GM10248 (cell line): ENCODE measurements at regions not wholly inside any gene's neighbourhood (a gene's known extent, or its start where the extent isn't known, plus 50 kb on each side); places are given as distances from the start of the nearest gene placed in this dataset.

Source experiments
- CTCF ChIA-PET: fragments of 300-600 bp; sonication (Branson Sonifier 250); formaldehyde crosslinking; extraction: SDS; loops from one replicate; lab custom pipeline; 2021; ENCODE audit warnings: antibody characterized with exemption; lab: Yijun Ruan, JAX
- POLR2A ChIA-PET: fragments of 350-650 bp; sonication (Branson Sonifier 250); formaldehyde crosslinking; extraction: SDS; loops from one replicate; lab custom pipeline; 2020; ENCODE audit warnings: antibody characterized with exemption; lab: Yijun Ruan, JAX
- DNase-seq: peaks from one replicate; pipeline ENCODE4 v3.0.0; 2012; ENCODE audit errors: extremely low spot score
- TF ChIP-seq, protein P1 (sequence below): IDR thresholded peaks from 2 replicates; pipeline ENCODE4 v1.5.1; 2012; ENCODE audit warnings: mild to moderate bottlenecking, low read depth; ENCODE audit errors: extremely low read depth, missing control alignments, control extremely low read depth

- TF ChIP-seq, protein P1, sequence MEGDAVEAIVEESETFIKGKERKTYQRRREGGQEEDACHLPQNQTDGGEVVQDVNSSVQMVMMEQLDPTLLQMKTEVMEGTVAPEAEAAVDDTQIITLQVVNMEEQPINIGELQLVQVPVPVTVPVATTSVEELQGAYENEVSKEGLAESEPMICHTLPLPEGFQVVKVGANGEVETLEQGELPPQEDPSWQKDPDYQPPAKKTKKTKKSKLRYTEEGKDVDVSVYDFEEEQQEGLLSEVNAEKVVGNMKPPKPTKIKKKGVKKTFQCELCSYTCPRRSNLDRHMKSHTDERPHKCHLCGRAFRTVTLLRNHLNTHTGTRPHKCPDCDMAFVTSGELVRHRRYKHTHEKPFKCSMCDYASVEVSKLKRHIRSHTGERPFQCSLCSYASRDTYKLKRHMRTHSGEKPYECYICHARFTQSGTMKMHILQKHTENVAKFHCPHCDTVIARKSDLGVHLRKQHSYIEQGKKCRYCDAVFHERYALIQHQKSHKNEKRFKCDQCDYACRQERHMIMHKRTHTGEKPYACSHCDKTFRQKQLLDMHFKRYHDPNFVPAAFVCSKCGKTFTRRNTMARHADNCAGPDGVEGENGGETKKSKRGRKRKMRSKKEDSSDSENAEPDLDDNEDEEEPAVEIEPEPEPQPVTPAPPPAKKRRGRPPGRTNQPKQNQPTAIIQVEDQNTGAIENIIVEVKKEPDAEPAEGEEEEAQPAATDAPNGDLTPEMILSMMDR: no peak
- ChIA-PET CTCF (interaction anchor here (1.2 kb wide), 1 partner anchor 19 kb away, joined by 4 read pairs; no protein-coding TSS in a partner anchor), POLR2A (no interaction called here)
- DNase-seq: no peak
Observed at GRCh38 chr5:144873076-144873475, 702.4 kb downstream of the KCTD16 start.

- POLR2A ChIA-PET: no interaction called here
- CTCF ChIA-PET: no interaction called here
- DNase-seq: no peak
- TF ChIP-seq, protein P1: no peak
Observed at GRCh38 chr5:144864118-144864517, 693.4 kb downstream of the KCTD16 start.

- DNase-seq: no peak
- POLR2A ChIA-PET: no interaction called here
- TF ChIP-seq, protein P1: no peak
- CTCF ChIA-PET: no interaction called here
Observed at GRCh38 chr5:144857454-144857853, 686.8 kb downstream of the KCTD16 start.

DNA sequence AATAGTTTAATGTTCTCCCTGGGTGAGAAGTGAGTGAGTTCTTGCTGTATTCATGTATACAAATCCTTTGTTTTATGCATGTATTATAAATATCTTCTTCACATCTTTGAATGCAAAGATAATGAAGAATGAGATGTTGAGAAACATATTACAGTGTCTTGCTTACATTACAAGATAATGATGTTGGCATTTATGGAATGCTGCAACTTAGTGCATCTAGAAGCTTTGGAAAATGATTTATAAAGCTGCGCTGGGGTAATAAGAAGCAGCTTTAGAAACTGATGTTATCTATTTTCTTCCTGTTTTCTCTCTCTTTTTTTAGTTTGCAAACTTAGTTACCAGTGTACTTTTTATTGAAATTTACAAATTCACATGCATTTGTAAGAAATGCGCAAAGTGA, 673.4 kb downstream of the KCTD16 start:
- CTCF ChIA-PET: no interaction called here
- TF ChIP-seq, protein P1: no peak
- POLR2A ChIA-PET: no interaction called here
- DNase-seq: no peak

DNA sequence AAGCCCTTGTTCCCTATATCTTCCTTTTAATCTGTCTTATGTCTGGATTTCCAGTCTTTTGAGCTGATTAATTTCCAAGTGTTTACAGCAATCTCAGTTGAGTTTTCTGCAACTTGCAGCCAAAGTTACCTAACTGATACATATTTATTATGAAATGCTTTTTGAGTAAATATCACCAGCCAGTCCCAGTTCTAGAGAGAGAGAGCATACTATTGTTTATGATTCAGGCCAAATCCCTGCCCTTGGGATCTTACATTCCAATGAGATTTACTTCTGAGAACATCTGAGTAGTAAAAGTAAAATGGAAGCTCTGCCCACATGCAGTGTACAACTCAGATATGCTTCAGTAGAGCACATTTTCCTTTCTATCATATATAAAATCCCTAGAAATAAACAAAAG, 661.7 kb downstream of the KCTD16 start:
- TF ChIP-seq, protein P1: no peak
- ChIA-PET POLR2A (no interaction called here), CTCF (no interaction called here)
- DNase-seq: no peak

DNA sequence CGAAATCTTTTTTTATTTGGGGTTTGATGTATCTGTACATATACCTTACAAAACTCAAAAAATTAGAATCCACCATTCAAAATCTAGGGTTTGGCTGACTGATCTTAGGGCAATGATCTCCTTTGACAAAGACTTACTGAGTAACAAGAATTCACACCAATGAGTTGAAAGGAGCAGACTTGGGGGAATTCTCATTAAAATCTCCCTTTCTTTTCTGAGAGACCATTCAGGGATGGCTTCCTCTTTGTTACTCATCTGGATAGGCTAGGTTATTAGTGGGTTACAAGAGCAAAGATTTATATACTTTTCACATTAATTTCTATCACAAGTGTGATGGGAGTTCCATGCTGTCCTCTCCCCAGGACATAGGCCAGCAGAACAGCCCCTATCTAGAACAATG, 661.0 kb downstream of the KCTD16 start:
- ChIA-PET POLR2A (no interaction called here), CTCF (no interaction called here)
- no peak for DNase-seq
- TF ChIP-seq, protein P1: no peak

GRCh38 chr5:144822503-144822902, 651.8 kb downstream of the KCTD16 start:
- CTCF ChIA-PET: no interaction called here
- POLR2A ChIA-PET: no interaction called here
- TF ChIP-seq, protein P1: no peak
- DNase-seq: no peak
